IMR-90 (cell line): ENCODE measurements at regions not wholly inside any gene's neighbourhood (a gene's known extent, or its start where the extent isn't known, plus 50 kb on each side); places are given as distances from the start of the nearest gene placed in this dataset.

Source experiments
- ATAC-seq: fragments of 200-7000 bp; cut with Tn5 transposase; 2 replicates; pipeline ENCODE4 v1.9.1; 2020; ENCODE audit warnings: low read depth, mild to moderate bottlenecking, moderate library complexity
- BruUV-seq: library from RNA; stranded (reverse); fragments of 400-500 nt; replicated peaks from 2 replicates; lab custom pipeline; 2021; lab: Mats Ljungman, UMichigan
- CTCF ChIA-PET: fragments of 300-600 bp; formaldehyde crosslinking; extraction: SDS; loops from one replicate; lab custom pipeline; 2021; ENCODE audit warnings: antibody characterized with exemption; lab: Yijun Ruan, JAX
- POLR2A ChIA-PET: fragments of 300-600 bp; sonication (Branson Sonifier 250); formaldehyde crosslinking; loops from one replicate; lab custom pipeline; 2022; ENCODE audit warnings: antibody characterized with exemption; ENCODE audit not compliant: unreplicated experiment; lab: Charles Lee
- DNase-seq: peaks from one replicate; pipeline ENCODE4 v3.0.0; 2013
- H2AFZ ChIP-seq: replicated peaks from 2 replicates; pipeline ENCODE3; 2013; ENCODE audit warnings: low read length, mild to moderate bottlenecking; ENCODE audit not compliant: poor library complexity
- H2AK5ac ChIP-seq: 2 replicates; pipeline ENCODE4 v1.6.1; 2013; ENCODE audit warnings: low read depth, low read length, inconsistent platforms
- H2AK9ac ChIP-seq: replicated peaks from 2 replicates; pipeline ENCODE3; 2013; ENCODE audit warnings: mild to moderate bottlenecking, low read depth, low read length, moderate library complexity; ENCODE audit not compliant: poor library complexity
- H2BK120ac ChIP-seq: 2 replicates; pipeline ENCODE4 v1.6.1; 2013; ENCODE audit warnings: low read depth, low read length, inconsistent platforms
- H2BK15ac ChIP-seq: 3 replicates; pipeline ENCODE4 v1.6.1; 2013; ENCODE audit warnings: low read depth, low read length, inconsistent platforms
- H2BK20ac ChIP-seq: 2 replicates; pipeline ENCODE4 v1.6.1; 2013; ENCODE audit warnings: low read depth, mild to moderate bottlenecking, inconsistent platforms, low read length, moderate library complexity
- H2BK5ac ChIP-seq: 2 replicates; pipeline ENCODE4 v1.6.1; 2013; ENCODE audit warnings: mild to moderate bottlenecking, low read depth, low read length, inconsistent platforms; ENCODE audit not compliant: poor library complexity, severe bottlenecking
- H3K14ac ChIP-seq: replicated peaks from 2 replicates; pipeline ENCODE4 v1.6.1; 2013; ENCODE audit warnings: low read depth, low read length, inconsistent platforms
- H3K18ac ChIP-seq: 2 replicates; pipeline ENCODE4 v1.6.1; 2013; ENCODE audit warnings: low read depth, low read length, control low read depth
- H3K23ac ChIP-seq: 2 replicates; pipeline ENCODE4 v1.6.1; 2013; ENCODE audit warnings: low read depth, low read length, inconsistent platforms
- H3K27ac ChIP-seq: 2 replicates; pipeline ENCODE4 v1.5.1; 2013; ENCODE audit warnings: mild to moderate bottlenecking, control low read depth, low read length; ENCODE audit not compliant: insufficient read depth
- H3K27me3 ChIP-seq: 2 replicates; pipeline ENCODE4 v1.6.1; 2013; ENCODE audit warnings: low read length; ENCODE audit not compliant: control insufficient read depth, insufficient read depth
- H3K36me3 ChIP-seq: 2 replicates; pipeline ENCODE4 v1.6.1; 2013; ENCODE audit warnings: low read length, mixed read lengths; ENCODE audit not compliant: control insufficient read depth, insufficient read depth
- H3K4ac ChIP-seq: 2 replicates; pipeline ENCODE4 v1.6.1; 2013; ENCODE audit warnings: low read depth, low read length, inconsistent platforms
- H3K4me1 ChIP-seq: 2 replicates; pipeline ENCODE4 v1.6.1; 2013; ENCODE audit warnings: low read length, mixed read lengths; ENCODE audit not compliant: control insufficient read depth, insufficient read depth
- H3K4me2 ChIP-seq: 2 replicates; pipeline ENCODE4 v1.6.1; 2013; ENCODE audit warnings: low read depth, mild to moderate bottlenecking, control low read depth, low read length, moderate library complexity
- H3K4me3 ChIP-seq: 2 replicates; pipeline ENCODE4 v1.5.1; 2013; ENCODE audit warnings: low read depth, mild to moderate bottlenecking, control low read depth, low read length, moderate library complexity; ENCODE audit not compliant: insufficient read depth
- H3K56ac ChIP-seq: 2 replicates; pipeline ENCODE4 v1.6.1; 2013; ENCODE audit warnings: low read length, inconsistent platforms; ENCODE audit not compliant: insufficient read depth; ENCODE audit errors: extremely low read depth
- H3K79me1 ChIP-seq, 2 experiments: 2 replicates each; pipeline ENCODE4 v1.6.1; 2013; ENCODE audit warnings: low read length in 2 of 2, inconsistent platforms in 1 of 2, low read depth in 1 of 2
- H3K9ac ChIP-seq: 2 replicates; pipeline ENCODE4 v1.6.1; 2013; ENCODE audit warnings: low read depth, low read length, control low read depth
- H3K9me1 ChIP-seq: 2 replicates; pipeline ENCODE4 v1.6.1; 2013; ENCODE audit warnings: low read length, inconsistent platforms; ENCODE audit not compliant: insufficient read depth
- H3K9me3 ChIP-seq: 2 replicates; pipeline ENCODE4 v1.6.1; 2013; ENCODE audit warnings: low read length; ENCODE audit not compliant: control insufficient read depth, insufficient read depth
- H4K20me1 ChIP-seq: 2 replicates; pipeline ENCODE4 v1.6.1; 2013; ENCODE audit warnings: low read length, inconsistent platforms; ENCODE audit not compliant: insufficient read depth
- H4K5ac ChIP-seq: 2 replicates; pipeline ENCODE4 v1.6.1; 2013; ENCODE audit warnings: mild to moderate bottlenecking, low read depth, low read length, control low read depth
- H4K8ac ChIP-seq, 2 experiments: 2 replicates each; pipeline ENCODE4 v1.6.1; 2013; ENCODE audit warnings: low read depth in 2 of 2, low read length in 2 of 2, control low read depth in 1 of 2, inconsistent platforms in 1 of 2
- H4K91ac ChIP-seq: 2 replicates; pipeline ENCODE4 v1.6.1; 2013; ENCODE audit warnings: low read depth, low read length, inconsistent platforms; ENCODE audit not compliant: insufficient read depth
- BHLHE40 ChIP-seq: fragments of 150-350 bp; IDR thresholded peaks from 2 replicates; pipeline ENCODE4 v1.6.1; 2016; ENCODE audit warnings: mild to moderate bottlenecking, low read depth, low read length
- MAZ ChIP-seq: IDR thresholded peaks from 2 replicates; pipeline ENCODE4 v1.6.1; 2012; ENCODE audit warnings: low read depth, mild to moderate bottlenecking, low read length, improper control_type of control experiment, moderate library complexity, borderline replicate concordance
- MXI1 ChIP-seq: IDR thresholded peaks from 2 replicates; pipeline ENCODE4 v1.6.1; 2012; ENCODE audit warnings: low read depth, mild to moderate bottlenecking, low read length, moderate library complexity, borderline replicate concordance
- POLR2A ChIP-seq: IDR thresholded peaks from 2 replicates; pipeline ENCODE4 v1.6.1; 2012; ENCODE audit warnings: mild to moderate bottlenecking, low read depth, low read length
- RCOR1 ChIP-seq: IDR thresholded peaks from 2 replicates; pipeline ENCODE4 v1.6.1; 2012; ENCODE audit warnings: mild to moderate bottlenecking, low read length, improper control_type of control experiment; ENCODE audit not compliant: insufficient replicate concordance
- SMC3 ChIP-seq: fragments of 150-350 bp; IDR thresholded peaks from 2 replicates; pipeline ENCODE4 v1.6.1; 2016; ENCODE audit warnings: low read depth, mild to moderate bottlenecking, antibody characterized with exemption, low read length, moderate library complexity
- USF2 ChIP-seq: fragments of 150-350 bp; IDR thresholded peaks from 2 replicates; pipeline ENCODE4 v1.6.1; 2017; ENCODE audit warnings: mild to moderate bottlenecking, antibody characterized with exemption, low read length, low read depth
- WGBS, 2 experiments: methylation state at CpG; one replicate each; pipeline versions ENCODE4 v1.1.5 to v1.1.7; 2013; ENCODE audit warnings: missing lambda C conversion rate in 2 of 2; ENCODE audit not compliant: insufficient read length in 1 of 2; ENCODE audit errors: extremely low coverage in 2 of 2; 5-methylcytosine and 5-hydroxymethylcytosine counted together
- dilution Hi-C: fragments of 300-500 bp; cut with HindIII; formaldehyde crosslinking; loops from one replicate; pipeline ENCODE4 v1.14.3; 2018; ENCODE audit warnings: low sequenced_read_pairs; ENCODE audit not compliant: unreplicated experiment
- in situ Hi-C: fragments of 300-500 bp; cut with MboI; formaldehyde crosslinking; loops from 3 replicates; pipeline ENCODE4 v1.14.3; 2019; ENCODE audit warnings: low sequenced_read_pairs, inconsistent platforms, mixed read lengths
- intact Hi-C: fragments of 100-400 bp; cut with micrococcal nuclease; formaldehyde crosslinking; loops from 2 replicates; pipeline ENCODE4 v1.10.0; 2022

- Histone ChIP-seq H2BK15ac (no peak overlapping the region), H3K14ac (no peak overlapping the region), H2AK9ac (no peak overlapping the region), H4K91ac (no peak overlapping the region), H3K79me1 (no peaks in the 10 kb centered on the region), H3K36me3 (no peaks in the 10 kb centered on the region), H2BK5ac (no peak overlapping the region), H3K23ac (no peak overlapping the region), H3K9me3 (no peaks in the 10 kb centered on the region), H3K4ac (no peak overlapping the region), H4K20me1 (no peaks in the 10 kb centered on the region), H3K27ac (no peak overlapping the region), H3K27me3 (peaks cover 11% of the 10 kb centered on the region), H4K5ac (no peak overlapping the region), H4K8ac (no peak overlapping the region), H3K4me2 (no peak overlapping the region), H2AFZ (no peak overlapping the region), H3K9me1 (no peaks in the 10 kb centered on the region), H3K56ac (no peak overlapping the region), H2BK20ac (no peak overlapping the region), H2AK5ac (no peak overlapping the region), H2BK120ac (no peak overlapping the region), H3K4me1 (no peaks in the 10 kb centered on the region), H3K4me3 (no peak overlapping the region), H3K9ac (no peak overlapping the region), H3K18ac (no peak overlapping the region)
- ATAC-seq (no peak), DNase-seq (no peak)
- ChIA-PET POLR2A (no interaction called here), CTCF (interaction anchor here (0.7 kb wide), 1 partner anchor 10 kb away, joined by 3 read pairs; no protein-coding TSS in a partner anchor)
- in situ Hi-C loops (no loop called here), dilution Hi-C loops (no loop called here), intact Hi-C loops (no loop called here)
- TF ChIP-seq POLR2A (no peak), RCOR1 (no peak), SMC3 (no peak), BHLHE40 (no peak), MAZ (no peak), USF2 (no peak), MXI1 (no peak)
- no TSS peak for BruUV-seq
- WGBS, 2 experiments, result 75% methylated on average over 2 of the region's 9 CpGs; no CpG with 5 or more reads in 1 of the 2 experiments
Measured at GRCh38 chr10:113992471-113993011, 51.1 kb upstream of the ADRB1 start.
